ENCODE measurements at regions not wholly inside any gene's neighbourhood (a gene's known extent, or its start where the extent isn't known, plus 50 kb on each side); places are given as distances from the start of the nearest gene placed in this dataset.

- DNase-seq: no peak
- Histone ChIP-seq H3K27ac (ENCODE audit: low read depth in 1 of 2, low read length in 1 of 2) (no peak overlapping the region), H3K9me3 (ENCODE audit: control insufficient read depth in 4 of 4, insufficient read depth in 3 of 4, low read length in 3 of 4) (no peaks in the 10 kb centered on the region), H3K27me3 (ENCODE audit: control insufficient read depth in 3 of 3, insufficient read depth in 3 of 3, low read length in 2 of 3) (no peaks in the 10 kb centered on the region), H3K4me1 (ENCODE audit: control insufficient read depth in 5 of 5, insufficient read depth in 5 of 5, low read length in 5 of 5) (peaks cover 0 to 5% (median 0%) of the 10 kb centered on the region in 5 donors), H3K9ac (ENCODE audit: insufficient read depth in 1 of 2, low read length in 2 of 2) (no peak overlapping the region), H3K4me3 (no peak overlapping the region), H3K36me3 (ENCODE audit: control insufficient read depth in 4 of 4, insufficient read depth in 4 of 4, low read length in 4 of 4) (no peaks in the 10 kb centered on the region)
- 40 to 42% methylated on average over 2 of the region's 2 CpGs for WGBS, 2 donors
- no peak for ATAC-seq (ENCODE audit: insufficient read depth, low FRiP score)
- TF ChIP-seq CTCF (IDR thresholded peaks at IDR 0.05; ENCODE audit: control extremely low read depth, extremely low read depth): no peak
These were observed 298.0 kb downstream of the GPAT3 start for GRCh38 chr4:83833920-83834319.

GRCh38 chr4:83832110-83832825 is 296.4 kb downstream of the GPAT3 start:
- no peak for DNase-seq
- no peaks in the 10 kb centered on the region for H3K9me3 ChIP-seq (ENCODE audit: control insufficient read depth in 4 of 4, insufficient read depth in 3 of 4, low read length in 3 of 4)
- no peaks in the 10 kb centered on the region for H3K27me3 ChIP-seq (ENCODE audit: control insufficient read depth in 3 of 3, insufficient read depth in 3 of 3, low read length in 2 of 3)
- no peak for TF ChIP-seq CTCF (IDR thresholded peaks at IDR 0.05; ENCODE audit: control extremely low read depth, extremely low read depth)
- no peak overlapping the region for H3K4me3 ChIP-seq
- H3K27ac ChIP-seq (ENCODE audit: low read depth in 1 of 2, low read length in 1 of 2): no peak overlapping the region
- no peaks in the 10 kb centered on the region for H3K36me3 ChIP-seq (ENCODE audit: control insufficient read depth in 4 of 4, insufficient read depth in 4 of 4, low read length in 4 of 4)
- 86 to 89% methylated on average over 4 of the region's 4 CpGs for WGBS, 2 donors
- peaks cover 0 to 4% (median 0%) of the 10 kb centered on the region in 5 donors for H3K4me1 ChIP-seq (ENCODE audit: control insufficient read depth in 5 of 5, insufficient read depth in 5 of 5, low read length in 5 of 5)
- no peak overlapping the region for H3K9ac ChIP-seq (ENCODE audit: insufficient read depth in 1 of 2, low read length in 2 of 2)
- no peak for ATAC-seq (ENCODE audit: insufficient read depth, low FRiP score)

GRCh38 chr4:83831588-83831987 is 295.7 kb downstream of the GPAT3 start:
- DNase-seq: no peak

More at GRCh38 chr4:83831588-83831987, 295.7 kb downstream of the GPAT3 start:
- H3K4me1 ChIP-seq (ENCODE audit: control insufficient read depth in 5 of 5, insufficient read depth in 5 of 5, low read length in 5 of 5): peaks cover 0 to 3% (median 0%) of the 10 kb centered on the region in 5 donors
- no peak for ATAC-seq (ENCODE audit: insufficient read depth, low FRiP score)
- no peak overlapping the region for H3K27ac ChIP-seq (ENCODE audit: low read depth in 1 of 2, low read length in 1 of 2)
- no peaks in the 10 kb centered on the region for H3K36me3 ChIP-seq (ENCODE audit: control insufficient read depth in 4 of 4, insufficient read depth in 4 of 4, low read length in 4 of 4)
- H3K4me3 ChIP-seq: no peak overlapping the region
- H3K9ac ChIP-seq (ENCODE audit: insufficient read depth in 1 of 2, low read length in 2 of 2): no peak overlapping the region
- H3K27me3 ChIP-seq (ENCODE audit: control insufficient read depth in 3 of 3, insufficient read depth in 3 of 3, low read length in 2 of 3): no peaks in the 10 kb centered on the region
- TF ChIP-seq CTCF (IDR thresholded peaks at IDR 0.05; ENCODE audit: control extremely low read depth, extremely low read depth): no peak
- no peaks in the 10 kb centered on the region for H3K9me3 ChIP-seq (ENCODE audit: control insufficient read depth in 4 of 4, insufficient read depth in 3 of 4, low read length in 3 of 4)

All from lung (tissue), 11 donors.